Stimulated activated naive CD4-positive, alpha-beta T cell treated with Interleukin-2 at 50 U/mL for 16 hours (primary cell): ENCODE measurements at regions not wholly inside any gene's neighbourhood (a gene's known extent, or its start where the extent isn't known, plus 50 kb on each side); places are given as distances from the start of the nearest gene placed in this dataset.

Source experiments
- DNase-seq: peaks from one replicate; lab custom pipeline; 2025; lab: John Stamatoyannopoulos, UW

GRCh38 chr11:15882876-15883454 is 473.4 kb downstream of the SOX6 start:
- DNase-seq, result no peak

- DNase-seq, result no peak
Observed at GRCh38 chr11:15883455-15883920, 472.9 kb downstream of the SOX6 start.

GRCh38 chr11:15884141-15884540 is 472.2 kb downstream of the SOX6 start:
- no peak for DNase-seq

- no peak for DNase-seq
Observed at GRCh38 chr11:15884777-15885540, 471.4 kb downstream of the SOX6 start.

GRCh38 chr11:15885854-15886253 is 470.5 kb downstream of the SOX6 start:
- no peak for DNase-seq

- no peak for DNase-seq
Observed at GRCh38 chr11:15886299-15886698, 470.0 kb downstream of the SOX6 start.

- DNase-seq, result no peak
Observed at GRCh38 chr11:15886866-15887265, 469.5 kb downstream of the SOX6 start.

- DNase-seq, result no peak
Observed at GRCh38 chr11:15888556-15889345, 467.6 kb downstream of the SOX6 start.

- no peak for DNase-seq
Observed at GRCh38 chr11:15889363-15890030, 466.8 kb downstream of the SOX6 start.

GRCh38 chr11:15890031-15890713 is 466.2 kb downstream of the SOX6 start:
- no peak for DNase-seq

- no peak for DNase-seq
Observed at GRCh38 chr11:15893080-15893492, 463.3 kb downstream of the SOX6 start.

- DNase-seq, result no peak
Observed at GRCh38 chr11:15896026-15896425, 460.3 kb downstream of the SOX6 start.

- DNase-seq, result no peak
Observed at GRCh38 chr11:15896530-15896929, 459.8 kb downstream of the SOX6 start.

- DNase-seq, result no peak
Observed at GRCh38 chr11:15897211-15897960, 459.0 kb downstream of the SOX6 start.

- DNase-seq, result no peak
Observed at GRCh38 chr11:15901054-15901453, 455.3 kb downstream of the SOX6 start.

GRCh38 chr11:15901790-15902189 is 454.6 kb downstream of the SOX6 start:
- DNase-seq, result no peak

- no peak for DNase-seq
Observed at GRCh38 chr11:15903246-15903645, 453.1 kb downstream of the SOX6 start.

- DNase-seq, result no peak
Observed at GRCh38 chr11:15905366-15906104, 450.8 kb downstream of the SOX6 start.

- no peak for DNase-seq
Observed at GRCh38 chr11:15906481-15907035, 449.8 kb downstream of the SOX6 start.

- no peak for DNase-seq
Observed at GRCh38 chr11:15907806-15908205, 448.5 kb downstream of the SOX6 start.
